CD14-positive monocyte (primary cell): ENCODE measurements at regions not wholly inside any gene's neighbourhood (a gene's known extent, or its start where the extent isn't known, plus 50 kb on each side); places are given as distances from the start of the nearest gene placed in this dataset.

Experiments
- DNase-seq, 3 donors: peaks; one replicate each; pipeline ENCODE4 v3.0.0-alpha.2; 2011 to 2022
- H2AFZ ChIP-seq: 2 replicates; pipeline ENCODE4 v1.6.0; 2012; ENCODE audit warnings: mild to moderate bottlenecking, low read depth, low read length, inconsistent platforms; ENCODE audit not compliant: insufficient read depth, poor library complexity, severe bottlenecking
- H3K27ac ChIP-seq, 2 donors: 1 replicate in 1 of 2; 2 replicates in 1 of 2; pipeline ENCODE4 v1.5.1; 2012 to 2013; ENCODE audit warnings: low read length in 2 of 2, control low read depth in 1 of 2, inconsistent platforms in 1 of 2, low read depth in 1 of 2, mild to moderate bottlenecking in 1 of 2
- H3K27me3 ChIP-seq, 2 donors: one replicate each; pipeline versions ENCODE4 v1.6.0 to v1.6.1; 2011 to 2013; ENCODE audit warnings: low read length in 2 of 2; ENCODE audit not compliant: control insufficient read depth in 2 of 2, insufficient read depth in 2 of 2
- H3K36me3 ChIP-seq, 2 donors: replicated peaks in 1 of 2; 1 replicate in 1 of 2; 2 replicates in 1 of 2; pipeline versions ENCODE4 v1.5.1 to v1.6.1; 2012 to 2013; ENCODE audit warnings: low read length in 2 of 2, control low read depth in 1 of 2, inconsistent platforms in 1 of 2, mild to moderate bottlenecking in 1 of 2; ENCODE audit not compliant: insufficient read depth in 2 of 2, control insufficient read depth in 1 of 2
- H3K4me1 ChIP-seq, 2 donors: 1 replicate in 1 of 2; 2 replicates in 1 of 2; pipeline versions ENCODE4 v1.5.1 to v1.6.1; 2012 to 2013; ENCODE audit warnings: low read length in 2 of 2, control low read depth in 1 of 2, inconsistent platforms in 1 of 2, mild to moderate bottlenecking in 1 of 2, moderate library complexity in 1 of 2; ENCODE audit not compliant: insufficient read depth in 2 of 2, control insufficient read depth in 1 of 2
- H3K4me2 ChIP-seq: replicated peaks from 2 replicates; pipeline ENCODE3; 2012; ENCODE audit warnings: low read length, moderate library complexity, mild to moderate bottlenecking; ENCODE audit not compliant: poor library complexity, severe bottlenecking; ENCODE audit errors: extremely low read depth
- H3K4me3 ChIP-seq, 3 experiments: fragments of 200-600 bp in 1 of 3; sonication (generic) in 1 of 3; replicated peaks in 1 of 3; 1 replicate in 2 of 3; 2 replicates in 1 of 3; pipeline ENCODE4 v1.5.1; 2011 to 2013; ENCODE audit warnings: low read length in 3 of 3, mild to moderate bottlenecking in 3 of 3, control low read depth in 2 of 3, low read depth in 2 of 3, inconsistent platforms in 1 of 3, moderate library complexity in 1 of 3
- H3K79me2 ChIP-seq: 2 replicates; pipeline ENCODE4 v1.6.0; 2012; ENCODE audit warnings: mild to moderate bottlenecking, control low read depth, inconsistent platforms, low read length, moderate library complexity; ENCODE audit not compliant: insufficient read depth
- H3K9ac ChIP-seq: 2 replicates; pipeline ENCODE4 v1.6.0; 2017; ENCODE audit warnings: low read length, mild to moderate bottlenecking; ENCODE audit not compliant: insufficient read depth, poor library complexity, severe bottlenecking
- H3K9me3 ChIP-seq, 2 donors: replicated peaks in 1 of 2; 1 replicate in 1 of 2; 2 replicates in 1 of 2; pipeline versions ENCODE4 v1.5.1 to v1.6.1; 2012 to 2013; ENCODE audit warnings: low read length in 2 of 2, control low read depth in 1 of 2; ENCODE audit not compliant: control insufficient read depth in 1 of 2, insufficient read depth in 1 of 2
- H4K20me1 ChIP-seq: 2 replicates; pipeline ENCODE4 v1.6.0; 2012; ENCODE audit warnings: mild to moderate bottlenecking, low read length, control low read depth, moderate library complexity; ENCODE audit not compliant: insufficient read depth
- H3K27ac Mint-ChIP-seq, 7 donors: one replicate each; pipeline ENCODE4 v1.8.0; 2020; ENCODE audit warnings: mild to moderate bottlenecking in 7 of 7, mixed read lengths in 7 of 7, moderate library complexity in 6 of 7, inconsistent platforms in 2 of 7
- H3K27me3 Mint-ChIP-seq, 3 donors: one replicate each; pipeline ENCODE4 v1.8.0; 2021 to 2022; ENCODE audit warnings: low read depth in 3 of 3, mild to moderate bottlenecking in 3 of 3, mixed read lengths in 3 of 3, moderate library complexity in 3 of 3, inconsistent platforms in 1 of 3
- H3K36me3 Mint-ChIP-seq, 2 donors: one replicate each; pipeline ENCODE4 v1.8.0; 2020; ENCODE audit warnings: mixed read lengths in 2 of 2, inconsistent platforms in 1 of 2, mild to moderate bottlenecking in 1 of 2
- H3K4me1 Mint-ChIP-seq: one replicate; pipeline ENCODE4 v1.8.0; 2020; ENCODE audit warnings: mild to moderate bottlenecking, mixed read lengths
- H3K4me3 Mint-ChIP-seq, 2 donors: one replicate each; pipeline ENCODE4 v1.8.0; 2020; ENCODE audit warnings: mild to moderate bottlenecking in 2 of 2, mixed read lengths in 2 of 2, moderate library complexity in 1 of 2
- H3K9me3 Mint-ChIP-seq, 7 donors: one replicate each; pipeline ENCODE4 v1.8.0; 2020 to 2022; ENCODE audit warnings: mixed read lengths in 7 of 7, mild to moderate bottlenecking in 6 of 7, moderate library complexity in 6 of 7, inconsistent platforms in 2 of 7
- CTCF ChIP-seq: fragments of 200-600 bp; IDR thresholded peaks from one replicate; pipeline ENCODE4 v1.8.0; 2022; ENCODE audit warnings: antibody characterized with exemption, mild to moderate bottlenecking
- WGBS: methylation state at CpG from one replicate; pipeline ENCODE4 v1.1.5; 2013; ENCODE audit warnings: missing lambda C conversion rate; ENCODE audit not compliant: insufficient coverage; 5-methylcytosine and 5-hydroxymethylcytosine counted together
- intact Hi-C, 2 donors: fragments of 100-400 bp; cut with micrococcal nuclease; formaldehyde crosslinking; loops; one replicate each; pipeline versions ENCODE4 v1.15.0 to v1.15.1; 2023

DNA sequence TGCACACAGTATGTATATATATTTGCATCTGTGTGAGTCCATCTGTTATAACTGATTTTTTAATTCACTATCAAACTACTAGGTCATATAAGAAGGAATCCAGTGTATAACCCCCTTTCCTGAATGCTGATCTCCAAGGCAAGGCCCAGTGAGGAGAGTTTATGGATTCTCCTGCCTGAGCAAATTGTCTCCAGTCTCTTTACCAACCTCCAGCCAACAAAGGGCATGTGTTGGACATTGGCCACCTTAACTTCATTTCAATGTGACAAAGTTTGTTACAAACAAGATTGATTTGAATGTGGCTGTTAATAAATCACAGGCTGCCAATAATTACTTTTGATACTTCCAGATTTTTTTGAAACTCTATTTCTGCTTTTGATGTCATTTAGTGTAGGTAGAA lies 191.6 kb downstream of the HAO1 start:
- Histone ChIP-seq H3K36me3 (no peaks in the 10 kb centered on the region), H2AFZ (no peak overlapping the region), H3K79me2 (no peaks in the 10 kb centered on the region), H3K27me3 (no peaks in the 10 kb centered on the region), H3K27ac (no peak overlapping the region), H3K4me2 (no peak overlapping the region), H3K4me3 (no peak overlapping the region), H3K4me1 (no peaks in the 10 kb centered on the region), H3K9ac (no peak overlapping the region), H4K20me1 (no peaks in the 10 kb centered on the region), H3K9me3 (no peaks in the 10 kb centered on the region)
- Mint-ChIP-seq H3K4me3 (no peak overlapping the region), H3K4me1 (no peaks in the 10 kb centered on the region), H3K36me3 (no peaks in the 10 kb centered on the region), H3K27me3 (peaks cover 0 to 2% (median 1%) of the 10 kb centered on the region in 3 donors), H3K27ac (no peak overlapping the region), H3K9me3 (peaks cover 0 to 4% (median 0%) of the 10 kb centered on the region in 7 donors)
- intact Hi-C loops: no loop called here
- TF ChIP-seq CTCF: no peak
- DNase-seq: no peak

DNA sequence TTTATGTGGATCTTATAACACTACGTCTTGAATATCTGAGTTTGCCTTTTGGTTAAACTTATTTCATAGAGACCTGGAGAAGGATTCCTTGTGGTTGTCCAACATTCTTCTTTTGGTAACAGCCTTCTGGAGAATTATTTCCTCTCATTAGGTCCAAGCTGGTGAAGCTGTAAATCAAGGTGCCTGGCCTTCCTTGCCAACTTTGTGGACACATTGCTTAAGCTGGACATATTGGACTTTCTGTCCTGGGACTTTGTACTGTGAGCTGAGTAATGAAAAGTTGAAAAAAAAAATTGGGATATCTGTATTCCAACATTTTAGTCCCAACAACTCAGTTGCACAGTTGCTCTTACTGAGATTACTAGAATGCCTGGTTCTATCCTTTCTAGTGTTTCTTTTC lies 186.2 kb downstream of the HAO1 start:
- no peaks in the 10 kb centered on the region for H3K4me1 Mint-ChIP-seq
- H3K4me3 Mint-ChIP-seq: no peak overlapping the region

More for the DNA sequence above, 186.2 kb downstream of the HAO1 start:
- no peak for DNase-seq
- H3K79me2 ChIP-seq: no peaks in the 10 kb centered on the region
- Mint-ChIP-seq H3K36me3 (no peaks in the 10 kb centered on the region), H3K9me3 (no peaks in the 10 kb centered on the region), H3K27ac (no peak overlapping the region), H3K27me3 (peaks cover 0 to 2% (median 1%) of the 10 kb centered on the region in 3 donors)
- no peak overlapping the region for H3K4me3 ChIP-seq
- H3K27me3 ChIP-seq: no peaks in the 10 kb centered on the region
- no peak overlapping the region for H3K9ac ChIP-seq
- no peak overlapping the region for H3K27ac ChIP-seq
- no peak for TF ChIP-seq CTCF
- no CpG with 5 or more reads among the region's 1 CpG for WGBS
- H2AFZ ChIP-seq: no peak overlapping the region
- H3K4me2 ChIP-seq: no peak overlapping the region
- H3K9me3 ChIP-seq: no peaks in the 10 kb centered on the region
- H4K20me1 ChIP-seq: no peaks in the 10 kb centered on the region
- intact Hi-C loops: no loop called here
- H3K4me1 ChIP-seq: no peaks in the 10 kb centered on the region
- no peaks in the 10 kb centered on the region for H3K36me3 ChIP-seq
